ENCODE measurements at regions not wholly inside any gene's neighbourhood (a gene's known extent, or its start where the extent isn't known, plus 50 kb on each side); places are given as distances from the start of the nearest gene placed in this dataset.
"Not testable (repeated sequence)": the region's sequence is repeated elsewhere in the genome, so short reads cannot be mapped to it uniquely, and the experiment has no call there.

- H3K9me3 ChIP-seq (ENCODE audit: control insufficient read depth, low read length, poor library complexity, severe bottlenecking) = no peaks in the 10 kb centered on the region
- ATAC-seq (no peak), DNase-seq (no peak)
- H3K27ac Mint-ChIP-seq = no peak overlapping the region
- H3K4me1 Mint-ChIP-seq = no peaks in the 10 kb centered on the region
- no peaks in the 10 kb centered on the region for H3K36me3 Mint-ChIP-seq (ENCODE audit: low read depth)
- no peak overlapping the region for H3K4me3 Mint-ChIP-seq
- no peaks in the 10 kb centered on the region for H3K27me3 Mint-ChIP-seq
Observed at GRCh38 chr21:16441789-16442188, 712.0 kb downstream of the USP25 start.

- no peak for DNase-seq
- no peaks in the 10 kb centered on the region for H3K9me3 ChIP-seq (ENCODE audit: control insufficient read depth, low read length, poor library complexity, severe bottlenecking)
- Mint-ChIP-seq H3K4me1 (no peaks in the 10 kb centered on the region), H3K4me3 (no peak overlapping the region), H3K27me3 (no peaks in the 10 kb centered on the region), H3K36me3 (ENCODE audit: low read depth) (no peaks in the 10 kb centered on the region), H3K27ac (no peak overlapping the region)
- no peak for ATAC-seq
Observed at GRCh38 chr21:16454399-16454798, 724.6 kb downstream of the USP25 start.

DNA sequence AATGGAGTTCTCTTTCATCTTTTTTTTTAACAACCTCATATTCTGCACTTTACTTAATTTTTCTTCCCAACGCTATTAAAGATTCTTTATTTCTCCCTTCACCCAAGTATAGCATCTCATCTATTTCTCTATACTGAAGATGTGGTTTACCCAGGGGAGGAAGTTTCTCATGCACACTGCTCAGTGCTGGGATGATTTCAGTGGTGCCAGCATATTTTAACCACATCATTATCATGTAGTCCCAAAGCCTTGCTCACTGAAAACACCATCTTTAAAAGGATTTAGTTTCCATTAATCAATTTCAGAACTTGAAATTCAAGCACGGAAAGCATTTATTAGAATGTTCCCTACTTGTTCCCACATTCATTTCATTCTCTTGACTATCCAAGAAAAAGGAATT is 725.7 kb downstream of the USP25 start:
- ATAC-seq (no peak), DNase-seq (no peak)
- Mint-ChIP-seq H3K4me1 (no peaks in the 10 kb centered on the region), H3K36me3 (ENCODE audit: low read depth) (no peaks in the 10 kb centered on the region), H3K27me3 (no peaks in the 10 kb centered on the region), H3K27ac (no peak overlapping the region), H3K4me3 (no peak overlapping the region)
- H3K9me3 ChIP-seq (ENCODE audit: control insufficient read depth, low read length, poor library complexity, severe bottlenecking) = no peaks in the 10 kb centered on the region

DNA sequence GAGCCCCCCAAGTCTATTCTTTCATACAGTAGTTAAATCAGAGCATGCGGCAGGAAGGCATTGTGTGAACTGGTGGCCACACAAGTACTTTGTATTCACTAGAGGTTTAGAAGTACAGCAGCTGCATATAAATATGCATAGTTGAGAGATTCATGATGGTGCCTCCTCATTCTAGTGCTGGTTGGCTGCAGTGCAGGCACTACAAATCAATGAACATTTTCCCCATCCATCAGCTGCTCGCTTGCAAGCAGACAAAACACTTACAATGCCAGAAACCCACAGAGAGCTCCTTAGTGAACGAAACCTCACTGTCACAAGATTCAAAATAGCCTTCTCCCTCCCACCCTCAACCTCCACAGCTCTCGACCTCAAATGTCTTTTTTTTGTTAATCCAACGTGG is 726.2 kb downstream of the USP25 start:
- DNase-seq (no peak), ATAC-seq (no peak)
- Mint-ChIP-seq H3K27ac (no peak overlapping the region), H3K27me3 (no peaks in the 10 kb centered on the region), H3K4me3 (no peak overlapping the region), H3K4me1 (no peaks in the 10 kb centered on the region), H3K36me3 (ENCODE audit: low read depth) (no peaks in the 10 kb centered on the region)
- no peaks in the 10 kb centered on the region for H3K9me3 ChIP-seq (ENCODE audit: control insufficient read depth, low read length, poor library complexity, severe bottlenecking)

GRCh38 chr21:16457498-16457897 is 727.7 kb downstream of the USP25 start:
- Mint-ChIP-seq H3K27ac (no peak overlapping the region), H3K27me3 (no peaks in the 10 kb centered on the region), H3K4me1 (no peaks in the 10 kb centered on the region), H3K4me3 (no peak overlapping the region), H3K36me3 (ENCODE audit: low read depth) (no peaks in the 10 kb centered on the region)
- no peak for ATAC-seq
- no peaks in the 10 kb centered on the region for H3K9me3 ChIP-seq (ENCODE audit: control insufficient read depth, low read length, poor library complexity, severe bottlenecking)
- DNase-seq = no peak

GRCh38 chr21:16460936-16461335 is 731.2 kb downstream of the USP25 start:
- H3K36me3 Mint-ChIP-seq (ENCODE audit: low read depth) = no peaks in the 10 kb centered on the region
- ATAC-seq (no peak), DNase-seq (no peak)
- H3K27me3 Mint-ChIP-seq = no peaks in the 10 kb centered on the region
- H3K9me3 ChIP-seq (ENCODE audit: control insufficient read depth, low read length, poor library complexity, severe bottlenecking) = no peaks in the 10 kb centered on the region
- H3K4me3 Mint-ChIP-seq = no peak overlapping the region
- no peaks in the 10 kb centered on the region for H3K4me1 Mint-ChIP-seq
- no peak overlapping the region for H3K27ac Mint-ChIP-seq

DNA sequence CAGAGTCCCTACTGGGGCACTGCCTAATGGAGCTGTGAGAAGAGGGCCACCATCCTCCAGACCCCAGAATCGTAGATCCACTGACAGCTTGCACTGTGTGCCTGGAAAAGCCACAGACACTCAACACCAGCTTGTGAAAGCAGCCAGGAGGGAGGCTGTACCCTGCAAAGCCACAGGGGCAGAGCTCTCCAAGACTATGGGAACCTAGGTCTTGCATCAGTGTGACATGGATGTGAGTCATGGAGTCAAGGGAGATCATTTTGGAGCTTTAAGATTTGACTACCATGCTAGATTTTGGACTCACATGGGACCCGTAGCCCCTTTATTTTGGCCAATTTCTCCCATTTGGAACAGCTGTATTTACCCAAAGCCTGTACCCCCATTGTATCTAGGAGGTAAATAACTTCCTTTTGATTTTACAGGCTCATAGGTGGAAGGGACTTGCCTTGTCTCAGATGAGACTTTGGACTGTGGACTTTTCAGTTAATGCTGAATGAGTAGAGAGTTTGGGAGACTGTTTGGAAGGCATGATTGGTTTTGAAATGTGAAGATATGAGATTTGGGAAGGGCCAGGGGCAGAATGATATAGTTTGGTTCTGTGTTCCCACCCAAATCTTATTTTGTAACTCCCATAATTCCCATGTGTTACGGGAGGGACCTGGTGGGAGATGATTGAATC is 734.6 kb downstream of the USP25 start:
- H3K4me3 Mint-ChIP-seq; H3K9me3 ChIP-seq (ENCODE audit: control insufficient read depth, low read length, poor library complexity, severe bottlenecking); H3K36me3 Mint-ChIP-seq (ENCODE audit: low read depth); H3K27me3 Mint-ChIP-seq; H3K4me1 Mint-ChIP-seq; ATAC-seq; H3K27ac Mint-ChIP-seq; DNase-seq: not testable (repeated sequence)

DNA sequence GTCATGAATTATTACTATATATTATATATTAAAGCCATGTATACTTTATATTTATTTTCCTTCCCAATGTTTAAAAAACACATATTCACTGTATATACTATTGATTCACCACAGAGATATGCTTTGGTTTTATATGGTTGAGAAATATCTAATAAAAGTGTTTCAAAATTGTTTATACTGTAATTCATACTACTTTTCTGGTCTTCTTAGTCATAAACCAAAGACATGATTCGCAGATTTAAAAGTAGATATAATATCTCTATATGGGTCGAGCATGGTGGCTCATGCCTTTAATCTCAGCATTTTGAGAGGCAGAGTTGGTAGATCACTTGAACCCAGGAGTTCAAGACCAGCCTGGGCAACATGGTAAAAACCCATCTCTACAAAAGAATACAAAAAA is 738.4 kb downstream of the USP25 start:
- Mint-ChIP-seq H3K27ac (no peak overlapping the region), H3K36me3 (ENCODE audit: low read depth) (no peaks in the 10 kb centered on the region), H3K4me1 (no peaks in the 10 kb centered on the region), H3K27me3 (no peaks in the 10 kb centered on the region), H3K4me3 (no peak overlapping the region)
- ATAC-seq (no peak), DNase-seq (no peak)
- H3K9me3 ChIP-seq (ENCODE audit: control insufficient read depth, low read length, poor library complexity, severe bottlenecking) = no peaks in the 10 kb centered on the region

DNA sequence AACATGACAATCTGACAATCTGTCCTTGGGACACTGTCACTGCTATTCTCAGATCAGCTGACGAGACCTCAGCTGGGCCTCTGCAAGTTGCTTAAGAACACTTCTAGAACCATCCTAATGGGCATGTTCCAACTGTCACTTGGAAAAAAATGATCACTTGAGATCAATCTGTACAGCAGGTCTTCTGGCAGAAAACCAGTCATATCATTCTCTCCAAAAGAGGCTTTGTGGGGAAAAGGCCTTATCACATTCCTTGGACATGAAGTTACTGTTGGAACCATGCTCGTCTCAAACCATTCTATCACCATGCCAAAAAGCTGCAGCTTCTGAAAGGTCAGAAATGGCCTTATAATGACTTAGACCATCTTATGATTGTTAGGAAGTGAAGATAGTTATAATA is 744.2 kb downstream of the USP25 start:
- ATAC-seq = no peak
- DNase-seq = no peak
- H3K9me3 ChIP-seq (ENCODE audit: control insufficient read depth, low read length, poor library complexity, severe bottlenecking) = no peaks in the 10 kb centered on the region
- Mint-ChIP-seq H3K27ac (no peak overlapping the region), H3K4me1 (no peaks in the 10 kb centered on the region), H3K27me3 (no peaks in the 10 kb centered on the region), H3K36me3 (ENCODE audit: low read depth) (no peaks in the 10 kb centered on the region), H3K4me3 (no peak overlapping the region)

DNA sequence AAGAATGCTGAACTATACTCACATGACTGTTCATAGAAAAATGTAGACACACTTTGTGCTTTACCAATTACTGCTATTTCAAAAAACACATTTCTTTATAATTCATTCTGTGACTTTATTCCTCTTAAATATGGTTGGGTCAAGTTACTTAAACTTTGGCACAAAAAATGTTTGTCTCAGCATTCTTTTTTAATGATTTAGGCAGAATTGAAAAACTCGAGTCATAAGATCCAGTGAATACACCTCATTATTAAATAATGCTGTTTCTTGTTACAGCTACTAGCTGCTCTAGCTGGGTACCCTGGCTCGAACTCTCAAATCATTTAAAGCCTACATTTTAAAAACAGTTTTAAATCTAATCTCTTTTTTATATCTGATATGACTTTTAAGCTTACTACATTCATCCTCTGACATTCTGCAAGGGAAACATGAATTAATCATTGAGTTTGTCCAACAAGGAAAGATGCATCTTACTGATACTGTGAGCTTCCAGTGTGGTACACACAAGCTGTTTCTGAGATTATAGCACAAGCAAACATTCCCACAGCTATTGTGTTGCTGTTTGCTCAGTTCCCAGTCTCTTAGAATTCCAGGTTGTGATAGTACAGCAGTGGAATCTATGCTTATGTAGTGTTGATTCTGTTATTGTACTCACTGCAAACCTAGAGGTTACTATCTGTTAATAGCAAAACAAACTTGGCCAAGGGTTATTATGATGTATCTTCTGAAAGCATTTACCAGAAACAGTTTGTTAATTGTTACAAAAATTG is 746.5 kb downstream of the USP25 start:
- ATAC-seq (no peak), DNase-seq (no peak)
- no peak overlapping the region for H3K4me3 Mint-ChIP-seq
- no peaks in the 10 kb centered on the region for H3K36me3 Mint-ChIP-seq (ENCODE audit: low read depth)
- H3K27me3 Mint-ChIP-seq = no peaks in the 10 kb centered on the region
- no peaks in the 10 kb centered on the region for H3K4me1 Mint-ChIP-seq
- H3K27ac Mint-ChIP-seq = no peak overlapping the region
- H3K9me3 ChIP-seq (ENCODE audit: control insufficient read depth, low read length, poor library complexity, severe bottlenecking) = no peaks in the 10 kb centered on the region

GRCh38 chr21:16488042-16488441 is 758.3 kb downstream of the USP25 start:
- Mint-ChIP-seq H3K27ac (no peak overlapping the region), H3K4me1 (no peaks in the 10 kb centered on the region), H3K36me3 (ENCODE audit: low read depth) (no peaks in the 10 kb centered on the region), H3K27me3 (no peaks in the 10 kb centered on the region), H3K4me3 (no peak overlapping the region)
- H3K9me3 ChIP-seq (ENCODE audit: control insufficient read depth, low read length, poor library complexity, severe bottlenecking) = no peaks in the 10 kb centered on the region
- ATAC-seq (no peak), DNase-seq (no peak)

GRCh38 chr21:16492356-16492755 is 762.6 kb downstream of the USP25 start:
- H3K4me3 Mint-ChIP-seq = no peak overlapping the region

DNA sequence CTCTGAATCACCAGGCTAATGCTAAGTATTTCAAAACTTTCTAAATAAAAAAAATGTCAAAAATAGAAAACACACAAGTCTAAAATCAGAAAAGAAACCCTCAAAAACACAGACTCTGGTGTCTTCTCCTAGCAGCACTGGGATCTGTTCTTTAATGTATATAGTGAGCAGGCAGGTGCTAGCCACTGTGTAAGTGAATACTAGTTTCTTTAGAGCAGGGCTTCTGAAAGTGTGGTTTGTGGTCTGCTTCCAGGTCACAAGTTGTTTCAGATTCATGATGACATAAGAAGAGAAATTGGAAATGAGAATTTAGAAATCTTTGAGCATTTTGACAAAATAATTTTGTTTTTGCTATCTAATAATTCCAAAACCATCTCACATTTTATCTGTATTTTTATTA is 763.1 kb downstream of the USP25 start:
- no peak overlapping the region for H3K4me3 Mint-ChIP-seq
- ATAC-seq = no peak
- no peaks in the 10 kb centered on the region for H3K4me1 Mint-ChIP-seq
- no peaks in the 10 kb centered on the region for H3K27me3 Mint-ChIP-seq
- DNase-seq = no peak
- H3K36me3 Mint-ChIP-seq (ENCODE audit: low read depth) = no peaks in the 10 kb centered on the region
- no peaks in the 10 kb centered on the region for H3K9me3 ChIP-seq (ENCODE audit: control insufficient read depth, low read length, poor library complexity, severe bottlenecking)
- H3K27ac Mint-ChIP-seq = no peak overlapping the region

More at GRCh38 chr21:16492356-16492755, 762.6 kb downstream of the USP25 start:
- no peaks in the 10 kb centered on the region for H3K27me3 Mint-ChIP-seq
- H3K27ac Mint-ChIP-seq = no peak overlapping the region
- no peaks in the 10 kb centered on the region for H3K36me3 Mint-ChIP-seq (ENCODE audit: low read depth)
- ATAC-seq (no peak), DNase-seq (no peak)
- H3K9me3 ChIP-seq (ENCODE audit: control insufficient read depth, low read length, poor library complexity, severe bottlenecking) = no peaks in the 10 kb centered on the region
- H3K4me1 Mint-ChIP-seq = no peaks in the 10 kb centered on the region

DNA sequence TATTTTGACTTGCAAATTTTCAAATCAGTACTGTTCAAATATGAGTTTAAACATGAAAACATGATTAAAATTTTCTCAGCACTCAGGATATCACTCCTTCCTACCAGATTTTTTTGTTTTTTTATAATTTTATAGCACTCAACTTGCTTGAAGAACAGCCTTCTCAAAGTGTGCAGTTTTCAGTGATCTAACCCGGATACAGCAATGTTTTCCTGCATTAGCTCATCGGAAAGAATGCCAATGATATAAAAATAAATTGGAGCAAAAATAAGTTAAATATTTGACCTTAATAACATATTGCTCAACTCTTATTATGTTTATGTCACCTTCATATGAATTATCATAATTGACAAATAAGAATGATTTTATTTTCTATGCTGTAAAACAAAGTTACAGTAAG is 766.8 kb downstream of the USP25 start:
- Mint-ChIP-seq H3K27ac (no peak overlapping the region), H3K27me3 (no peaks in the 10 kb centered on the region), H3K4me1 (no peaks in the 10 kb centered on the region), H3K4me3 (no peak overlapping the region), H3K36me3 (ENCODE audit: low read depth) (no peaks in the 10 kb centered on the region)
- DNase-seq (no peak), ATAC-seq (no peak)
- no peaks in the 10 kb centered on the region for H3K9me3 ChIP-seq (ENCODE audit: control insufficient read depth, low read length, poor library complexity, severe bottlenecking)

Measured in T-helper 17 cell (primary cell).